Astrocyte of the cerebellum (primary cell): ENCODE measurements at regions not wholly inside any gene's neighbourhood (a gene's known extent, or its start where the extent isn't known, plus 50 kb on each side); places are given as distances from the start of the nearest gene placed in this dataset.

Experiments used
- DNase-seq: peaks from one replicate; pipeline ENCODE4 v3.0.0-alpha.2; 2011; ENCODE audit warnings: low read depth
- H3K4me3 ChIP-seq: 2 replicates; pipeline ENCODE4 v1.5.1; 2011; ENCODE audit warnings: mild to moderate bottlenecking, low read depth, low read length, moderate library complexity
- CTCF ChIP-seq: IDR thresholded peaks from 2 replicates; pipeline ENCODE4 v1.5.1; 2012; ENCODE audit warnings: low read length, low read depth, moderate library complexity, mild to moderate bottlenecking; ENCODE audit errors: missing control alignments
- in situ Hi-C: cut with HindIII; loops from 2 replicates; pipeline ENCODE4 v1.10.0; 2017; ENCODE audit warnings: low sequenced_read_pairs

GRCh38 chr16:55426865-55427484 is 52.0 kb upstream of the MMP2 start:
- TF ChIP-seq CTCF = no peak
- H3K4me3 ChIP-seq = no peak overlapping the region
- in situ Hi-C loops = loop anchor here (25.0 kb wide), 1 partner anchor 310 kb away; no protein-coding TSS in a partner anchor
- DNase-seq = no peak
